Testis (tissue), 2 donors: ENCODE measurements at regions not wholly inside any gene's neighbourhood (a gene's known extent, or its start where the extent isn't known, plus 50 kb on each side); places are given as distances from the start of the nearest gene placed in this dataset.

Source experiments
- CTCF ChIP-seq, 3 experiments: fragments of 450-650 bp in 2 of 3; fragments of 200-600 bp in 1 of 3; sonication (generic) in 1 of 3; IDR thresholded peaks; one replicate each; pipeline ENCODE4 v1.5.1; 2016 to 2019; ENCODE audit warnings: antibody characterized with exemption in 3 of 3, mild to moderate bottlenecking in 2 of 3, moderate library complexity in 1 of 3
- POLR2A ChIP-seq: fragments of 450-650 bp; IDR thresholded peaks from one replicate; pipeline ENCODE4 v1.6.1; 2017; ENCODE audit warnings: antibody characterized with exemption, mild to moderate bottlenecking, moderate library complexity

GRCh38 chr6:119544325-119545175 is 195.0 kb upstream of the MAN1A1 start:
- TF ChIP-seq CTCF (IDR thresholded peaks at IDR 0.05) (no peak), POLR2A (no peak)
